ENCODE measurements at regions not wholly inside any gene's neighbourhood (a gene's known extent, or its start where the extent isn't known, plus 50 kb on each side); places are given as distances from the start of the nearest gene placed in this dataset.

DNA sequence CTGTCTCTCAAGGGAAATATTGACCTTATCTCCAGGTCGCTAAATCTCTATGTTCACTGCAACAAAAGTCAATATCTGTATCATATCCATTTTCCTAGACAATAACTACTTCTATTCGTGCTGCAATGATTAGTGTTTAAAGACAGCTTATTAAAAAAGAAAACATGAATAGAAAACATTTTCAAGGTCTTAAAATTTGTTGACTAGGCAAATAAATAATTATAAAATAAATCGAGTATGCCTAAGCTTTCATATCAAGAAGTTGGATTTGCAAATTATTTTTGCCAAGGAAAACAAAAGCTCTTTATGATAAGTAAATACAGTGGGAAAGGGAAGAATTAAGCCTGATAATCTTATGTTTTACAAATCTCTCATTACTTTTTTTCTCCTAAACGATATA, 428.5 kb downstream of the NUP35 start:
- TF ChIP-seq, protein P1, sequence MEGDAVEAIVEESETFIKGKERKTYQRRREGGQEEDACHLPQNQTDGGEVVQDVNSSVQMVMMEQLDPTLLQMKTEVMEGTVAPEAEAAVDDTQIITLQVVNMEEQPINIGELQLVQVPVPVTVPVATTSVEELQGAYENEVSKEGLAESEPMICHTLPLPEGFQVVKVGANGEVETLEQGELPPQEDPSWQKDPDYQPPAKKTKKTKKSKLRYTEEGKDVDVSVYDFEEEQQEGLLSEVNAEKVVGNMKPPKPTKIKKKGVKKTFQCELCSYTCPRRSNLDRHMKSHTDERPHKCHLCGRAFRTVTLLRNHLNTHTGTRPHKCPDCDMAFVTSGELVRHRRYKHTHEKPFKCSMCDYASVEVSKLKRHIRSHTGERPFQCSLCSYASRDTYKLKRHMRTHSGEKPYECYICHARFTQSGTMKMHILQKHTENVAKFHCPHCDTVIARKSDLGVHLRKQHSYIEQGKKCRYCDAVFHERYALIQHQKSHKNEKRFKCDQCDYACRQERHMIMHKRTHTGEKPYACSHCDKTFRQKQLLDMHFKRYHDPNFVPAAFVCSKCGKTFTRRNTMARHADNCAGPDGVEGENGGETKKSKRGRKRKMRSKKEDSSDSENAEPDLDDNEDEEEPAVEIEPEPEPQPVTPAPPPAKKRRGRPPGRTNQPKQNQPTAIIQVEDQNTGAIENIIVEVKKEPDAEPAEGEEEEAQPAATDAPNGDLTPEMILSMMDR (IDR thresholded peaks at IDR 0.05), result no peak
- TF ChIP-seq POLR2AphosphoS5 (IDR thresholded peaks at IDR 0.05), result no peak

Measured in esophagus muscularis mucosa (tissue), 3 donors.